ENCODE measurements at regions not wholly inside any gene's neighbourhood (a gene's known extent, or its start where the extent isn't known, plus 50 kb on each side); places are given as distances from the start of the nearest gene placed in this dataset.

DNA sequence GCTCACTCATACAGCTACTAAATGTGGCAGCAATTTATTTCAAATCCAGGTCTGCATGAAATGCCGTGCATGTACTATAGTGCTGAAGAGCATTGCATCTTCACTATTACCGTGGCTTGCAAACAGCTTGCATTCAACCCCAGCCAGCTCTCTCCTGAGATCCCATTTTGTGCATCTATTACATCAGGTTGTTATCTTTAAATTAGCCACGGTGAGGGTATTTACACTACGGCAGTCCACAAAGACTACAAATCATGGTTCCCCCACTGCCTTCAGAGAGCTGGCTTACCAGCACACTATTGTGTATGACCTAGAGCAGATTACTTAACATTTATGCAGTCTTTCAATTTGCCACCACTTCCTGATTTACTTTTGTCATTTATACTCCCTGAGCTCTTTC lies 621.3 kb upstream of the LRATD1 start:
- no peak for DNase-seq (ENCODE audit: low read depth)
- TF ChIP-seq, protein P1, sequence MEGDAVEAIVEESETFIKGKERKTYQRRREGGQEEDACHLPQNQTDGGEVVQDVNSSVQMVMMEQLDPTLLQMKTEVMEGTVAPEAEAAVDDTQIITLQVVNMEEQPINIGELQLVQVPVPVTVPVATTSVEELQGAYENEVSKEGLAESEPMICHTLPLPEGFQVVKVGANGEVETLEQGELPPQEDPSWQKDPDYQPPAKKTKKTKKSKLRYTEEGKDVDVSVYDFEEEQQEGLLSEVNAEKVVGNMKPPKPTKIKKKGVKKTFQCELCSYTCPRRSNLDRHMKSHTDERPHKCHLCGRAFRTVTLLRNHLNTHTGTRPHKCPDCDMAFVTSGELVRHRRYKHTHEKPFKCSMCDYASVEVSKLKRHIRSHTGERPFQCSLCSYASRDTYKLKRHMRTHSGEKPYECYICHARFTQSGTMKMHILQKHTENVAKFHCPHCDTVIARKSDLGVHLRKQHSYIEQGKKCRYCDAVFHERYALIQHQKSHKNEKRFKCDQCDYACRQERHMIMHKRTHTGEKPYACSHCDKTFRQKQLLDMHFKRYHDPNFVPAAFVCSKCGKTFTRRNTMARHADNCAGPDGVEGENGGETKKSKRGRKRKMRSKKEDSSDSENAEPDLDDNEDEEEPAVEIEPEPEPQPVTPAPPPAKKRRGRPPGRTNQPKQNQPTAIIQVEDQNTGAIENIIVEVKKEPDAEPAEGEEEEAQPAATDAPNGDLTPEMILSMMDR (IDR thresholded peaks at IDR 0.05; ENCODE audit: low read length, missing control alignments): no peak
- no peak overlapping the region for H3K4me3 ChIP-seq (replicated peaks; ENCODE audit: low read depth, low read length)

DNA sequence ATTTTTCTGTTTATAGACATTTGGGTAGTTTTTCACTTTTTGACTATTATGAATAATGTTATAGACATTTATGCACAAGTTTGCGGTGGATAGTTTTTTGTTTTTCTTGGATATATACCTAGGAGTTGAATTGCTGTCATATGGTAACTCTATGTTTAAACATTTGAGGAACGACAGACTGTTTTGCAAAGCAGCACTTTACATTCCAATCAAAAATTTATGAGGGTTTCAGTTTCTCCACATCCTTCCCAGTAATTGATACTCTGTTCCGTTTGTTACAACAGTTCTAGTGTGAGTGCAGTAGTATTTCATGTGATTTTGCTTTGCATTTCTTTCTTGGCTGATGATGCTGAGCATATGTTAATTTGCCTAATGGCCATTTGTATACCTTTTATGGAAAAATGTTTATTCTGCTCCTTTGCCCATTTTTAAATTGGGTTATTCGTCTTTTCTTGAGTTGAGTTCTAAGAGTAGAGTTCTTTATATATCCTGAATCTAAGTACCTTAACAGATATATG lies 617.3 kb upstream of the LRATD1 start:
- H3K4me3 ChIP-seq (replicated peaks; ENCODE audit: low read depth, low read length): no peak overlapping the region
- TF ChIP-seq, protein P1 (IDR thresholded peaks at IDR 0.05; ENCODE audit: low read length, missing control alignments): no peak
- peak; percentile 1 for DNase-seq (ENCODE audit: low read depth)

DNA sequence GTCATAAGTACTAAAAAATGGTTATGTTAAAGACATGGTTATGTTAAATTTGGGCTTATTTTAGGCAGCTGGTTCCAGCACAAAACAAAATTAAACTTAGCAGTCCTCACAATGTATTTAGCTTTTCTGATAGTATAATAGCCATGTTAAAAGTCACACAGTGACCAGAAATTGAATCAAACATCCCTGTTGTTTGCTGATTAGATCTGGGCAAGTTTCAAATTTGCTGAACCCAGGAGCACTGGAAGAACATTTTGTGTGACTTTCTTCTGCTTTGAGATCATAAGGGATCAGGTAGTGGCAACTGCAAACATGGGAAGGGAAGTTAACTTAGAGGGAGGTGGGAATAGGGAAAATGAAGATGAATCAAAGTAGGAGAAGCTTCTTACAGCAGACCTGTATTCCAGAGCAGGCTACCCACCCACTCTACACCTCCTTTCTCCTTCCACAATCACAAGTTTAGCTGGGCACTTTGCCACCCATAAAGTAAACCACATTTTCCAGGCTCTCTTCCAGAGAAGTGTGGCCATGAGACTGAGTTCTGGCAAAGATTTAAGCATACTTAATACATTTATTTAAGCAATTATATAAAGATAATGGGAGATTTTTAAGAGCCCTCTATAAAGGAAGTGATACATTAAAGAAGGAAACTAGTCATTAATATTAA lies 616.1 kb upstream of the LRATD1 start:
- DNase-seq (ENCODE audit: low read depth): peak; percentile 2
- TF ChIP-seq, protein P1 (IDR thresholded peaks at IDR 0.05; ENCODE audit: low read length, missing control alignments): no peak
- H3K4me3 ChIP-seq (replicated peaks; ENCODE audit: low read depth, low read length): no peak overlapping the region

DNA sequence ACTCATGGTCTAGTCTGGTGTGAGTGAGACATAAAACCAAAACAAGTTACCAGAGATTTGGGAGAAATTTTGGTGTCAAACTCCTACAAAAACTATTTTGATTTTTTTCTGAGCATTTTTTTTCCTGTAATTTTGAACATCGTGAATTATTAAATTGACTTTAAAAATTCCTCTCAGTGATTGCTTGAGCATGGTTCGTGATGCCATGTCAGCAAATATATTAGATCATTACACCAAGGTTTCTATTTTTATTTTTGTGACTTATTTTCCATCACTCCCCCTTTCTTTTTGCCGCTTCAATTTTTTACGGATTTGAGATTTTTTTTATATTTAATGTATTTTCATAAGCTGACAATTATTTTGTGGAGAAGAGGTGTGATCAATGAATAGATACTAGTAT lies 613.9 kb upstream of the LRATD1 start:
- no peak overlapping the region for H3K4me3 ChIP-seq (replicated peaks; ENCODE audit: low read depth, low read length)
- no peak for DNase-seq (ENCODE audit: low read depth)
- TF ChIP-seq, protein P1 (IDR thresholded peaks at IDR 0.05; ENCODE audit: low read length, missing control alignments): no peak

DNA sequence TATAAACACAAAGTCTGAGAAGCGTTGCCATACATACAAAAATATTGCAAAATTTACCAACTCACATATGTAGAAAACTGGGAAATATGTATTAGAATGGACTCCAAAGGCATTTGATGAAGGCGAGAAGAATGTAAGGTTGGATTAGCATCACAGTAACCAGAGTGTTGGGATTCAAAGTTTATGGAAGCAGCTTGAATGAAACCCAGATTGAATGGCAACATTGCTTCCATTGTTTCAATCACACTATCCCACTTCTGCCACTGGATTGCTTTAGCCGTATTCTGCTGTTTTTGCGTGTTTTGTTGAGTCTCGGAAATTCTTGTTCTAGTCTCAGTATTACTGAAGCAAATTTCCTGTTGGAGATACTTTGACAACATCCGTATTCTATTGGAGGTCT lies 609.0 kb upstream of the LRATD1 start:
- TF ChIP-seq, protein P1 (IDR thresholded peaks at IDR 0.05; ENCODE audit: low read length, missing control alignments): no peak
- no peak overlapping the region for H3K4me3 ChIP-seq (replicated peaks; ENCODE audit: low read depth, low read length)
- DNase-seq (ENCODE audit: low read depth): no peak

DNA sequence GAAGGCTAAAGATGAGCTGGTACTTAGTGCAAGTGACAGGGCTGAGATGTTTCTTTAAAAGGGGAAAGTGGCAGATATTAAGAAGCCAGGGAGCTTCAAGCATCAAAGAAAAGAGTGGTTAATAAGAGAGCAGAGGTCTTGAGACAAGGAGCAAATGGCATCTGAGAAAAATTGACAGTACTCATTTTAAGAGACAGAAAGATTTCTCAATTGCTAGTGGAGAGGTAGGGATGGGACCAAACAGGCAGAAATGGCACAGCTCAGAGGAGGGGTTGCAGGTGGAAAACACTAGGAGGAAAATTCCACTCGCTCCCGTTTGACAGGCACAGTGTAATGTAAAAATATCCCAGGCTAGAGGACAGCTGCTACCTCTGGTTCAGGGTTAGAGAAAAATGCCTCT lies 593.4 kb upstream of the LRATD1 start:
- DNase-seq (ENCODE audit: low read depth): no peak
- TF ChIP-seq, protein P1 (IDR thresholded peaks at IDR 0.05; ENCODE audit: low read length, missing control alignments): no peak
- H3K4me3 ChIP-seq (replicated peaks; ENCODE audit: low read depth, low read length): no peak overlapping the region

DNA sequence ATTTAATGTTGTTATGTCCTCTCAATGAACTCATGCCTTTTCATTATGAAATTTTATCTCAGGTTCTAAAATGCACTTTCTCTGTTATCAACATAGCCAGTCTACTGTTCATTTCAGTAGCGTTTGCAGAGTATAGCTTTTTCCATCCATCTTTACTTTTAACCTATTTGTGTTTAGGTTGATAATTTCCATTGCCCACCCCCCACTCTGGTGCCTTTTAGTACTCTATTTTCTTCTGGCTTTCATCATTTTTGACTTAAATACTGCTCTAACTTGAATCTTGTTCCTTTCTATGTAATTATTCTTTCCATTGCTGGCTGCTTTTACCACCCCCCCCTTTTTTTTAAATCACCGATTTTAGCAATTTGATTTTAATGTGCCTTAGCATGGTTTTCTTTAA lies 585.0 kb upstream of the LRATD1 start:
- no peak overlapping the region for H3K4me3 ChIP-seq (replicated peaks; ENCODE audit: low read depth, low read length)
- TF ChIP-seq, protein P1 (IDR thresholded peaks at IDR 0.05; ENCODE audit: low read length, missing control alignments): no peak
- DNase-seq (ENCODE audit: low read depth): no peak
